ENCODE measurements at regions not wholly inside any gene's neighbourhood (a gene's known extent, or its start where the extent isn't known, plus 50 kb on each side); places are given as distances from the start of the nearest gene placed in this dataset.

GRCh38 chr11:57126766-57127400 lies 54.9 kb upstream of the LRRC55 start:
- Histone ChIP-seq H3K4me3 (ENCODE audit: insufficient read depth, low read length, poor library complexity, severe bottlenecking) (no peak overlapping the region), H3K9me3 (ENCODE audit: insufficient read depth, low read length) (no peaks in the 10 kb centered on the region), H3K27ac (ENCODE audit: low read depth, low read length) (no peak overlapping the region), H3K9ac (ENCODE audit: low read length) (no peak overlapping the region), H3K27me3 (ENCODE audit: low read length) (no peaks in the 10 kb centered on the region), H3K9me2 (replicated peaks; ENCODE audit: insufficient read depth, low read length) (no peaks in the 10 kb centered on the region), H4K20me1 (ENCODE audit: low read depth, low read length) (no peaks in the 10 kb centered on the region), H3K79me2 (ENCODE audit: insufficient read depth, low read length) (no peaks in the 10 kb centered on the region), H3K4me2 (ENCODE audit: low read depth, low read length, poor library complexity, severe bottlenecking) (no peak overlapping the region), H2AFZ (ENCODE audit: low read depth, low read length, severe bottlenecking) (no peak overlapping the region), H3F3A (ENCODE audit: insufficient read depth) (no peaks in the 10 kb centered on the region), H3K36me3 (ENCODE audit: low read length) (no peaks in the 10 kb centered on the region)
- TF ChIP-seq EZH2phosphoT487 (conservative IDR thresholded peaks at IDR 0.05; ENCODE audit: low read length) (no peak), CTCF (IDR thresholded peaks at IDR 0.05; ENCODE audit: insufficient read depth, low read length, poor library complexity, severe bottlenecking) (no peak)

- Histone ChIP-seq H3F3A (ENCODE audit: insufficient read depth) (no peaks in the 10 kb centered on the region), H3K9me3 (ENCODE audit: insufficient read depth, low read length) (no peaks in the 10 kb centered on the region), H3K36me3 (ENCODE audit: low read length) (no peaks in the 10 kb centered on the region), H3K9me2 (replicated peaks; ENCODE audit: insufficient read depth, low read length) (no peaks in the 10 kb centered on the region), H4K20me1 (ENCODE audit: low read depth, low read length) (no peaks in the 10 kb centered on the region), H2AFZ (ENCODE audit: low read depth, low read length, severe bottlenecking) (no peak overlapping the region), H3K79me2 (ENCODE audit: insufficient read depth, low read length) (no peaks in the 10 kb centered on the region), H3K4me2 (ENCODE audit: low read depth, low read length, poor library complexity, severe bottlenecking) (no peak overlapping the region), H3K27me3 (ENCODE audit: low read length) (no peaks in the 10 kb centered on the region), H3K9ac (ENCODE audit: low read length) (no peak overlapping the region), H3K4me3 (ENCODE audit: insufficient read depth, low read length, poor library complexity, severe bottlenecking) (no peak overlapping the region), H3K27ac (ENCODE audit: low read depth, low read length) (no peak overlapping the region)
- TF ChIP-seq CTCF (IDR thresholded peaks at IDR 0.05; ENCODE audit: insufficient read depth, low read length, poor library complexity, severe bottlenecking) (no peak), EZH2phosphoT487 (conservative IDR thresholded peaks at IDR 0.05; ENCODE audit: low read length) (no peak)
Observed at GRCh38 chr11:57131080-57131790, 50.5 kb upstream of the LRRC55 start.

Measured in SU-DHL-6 (cell line).